SHP77 (cell line): ENCODE measurements at regions not wholly inside any gene's neighbourhood (a gene's known extent, or its start where the extent isn't known, plus 50 kb on each side); places are given as distances from the start of the nearest gene placed in this dataset.

Experiments
- DNase-seq, 2 experiments: peaks; one replicate each; lab custom pipeline; 2025; lab: John Stamatoyannopoulos, UW

DNA sequence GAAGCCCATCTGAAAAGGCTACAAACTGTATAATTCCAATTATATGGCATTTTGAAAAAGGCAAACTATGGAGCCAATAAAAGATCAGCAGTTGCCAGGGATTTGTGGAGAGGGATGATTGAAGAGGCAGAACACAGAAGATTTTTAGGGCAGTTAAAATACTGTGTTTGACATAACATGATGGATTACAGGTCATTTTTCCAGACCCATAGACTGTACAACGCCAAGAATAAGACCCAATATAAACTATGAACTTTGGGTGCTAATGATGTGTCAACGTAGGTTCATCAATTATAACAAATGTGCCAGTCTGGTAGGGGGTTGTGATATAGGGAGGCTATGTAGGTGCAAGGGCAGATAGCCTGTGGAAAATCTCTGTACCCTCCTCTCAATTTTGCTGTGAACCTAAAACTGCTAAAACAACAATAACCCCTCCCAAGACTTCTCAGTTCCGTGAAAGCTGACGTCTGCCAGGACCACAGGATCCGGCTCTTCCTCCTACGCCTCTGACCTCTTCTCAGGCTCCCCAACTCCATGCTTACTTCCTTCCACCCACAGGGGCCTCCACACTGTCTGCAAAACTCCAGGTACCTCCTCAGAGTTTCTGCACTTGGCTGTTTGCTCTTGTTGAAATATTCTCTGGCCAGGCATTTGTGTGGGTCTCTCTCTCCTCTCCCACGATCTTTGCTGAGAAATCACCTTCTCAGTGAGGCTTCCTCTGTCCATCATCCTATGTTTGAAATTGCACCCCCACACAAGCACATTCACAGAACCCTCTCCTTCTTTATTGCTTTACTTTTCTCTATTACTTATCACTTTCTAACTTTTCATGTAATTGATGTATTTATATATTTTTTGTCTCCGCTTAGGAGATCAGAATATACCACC is 131.4 kb downstream of the BBS10 start:
- DNase-seq: no peak

DNA sequence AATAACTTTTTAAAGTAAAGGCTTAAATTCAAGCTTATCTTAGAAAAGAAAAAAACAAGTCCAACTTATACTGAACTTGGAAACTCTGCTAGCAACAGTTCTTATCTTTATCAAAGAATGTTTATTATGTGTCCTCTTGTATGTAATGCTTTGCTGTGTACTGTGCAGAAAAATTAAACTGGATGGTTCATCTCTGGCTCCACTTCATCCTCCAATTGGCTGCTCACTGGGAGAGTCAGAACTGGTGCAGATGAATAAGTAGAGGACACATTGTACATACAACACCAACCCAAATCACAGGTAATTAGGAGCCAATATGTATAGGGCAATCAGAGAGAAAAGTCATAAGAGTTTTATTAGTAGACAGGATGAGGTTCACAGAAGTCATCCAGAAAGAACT is 123.6 kb upstream of the NAP1L1 start:
- no peak for DNase-seq

DNA sequence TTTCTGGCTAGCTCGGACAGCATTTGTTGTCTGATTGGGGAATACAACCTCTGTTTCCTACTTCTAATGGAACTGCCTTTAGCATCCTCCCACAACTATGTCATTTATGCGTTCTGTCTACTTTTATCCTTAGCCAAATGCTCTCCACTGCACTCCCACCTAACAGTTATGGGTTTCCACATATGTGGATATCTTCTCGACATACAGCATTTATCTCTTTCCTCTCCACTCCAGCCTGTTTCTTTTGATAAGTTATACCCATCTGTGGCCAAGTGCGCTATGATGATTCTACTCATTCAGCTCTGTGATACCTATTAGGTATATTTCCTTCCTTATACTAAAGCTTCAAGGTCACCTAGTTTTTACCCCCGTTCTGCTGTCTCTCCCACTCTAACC is 122.2 kb upstream of the NAP1L1 start:
- no peak for DNase-seq

DNA sequence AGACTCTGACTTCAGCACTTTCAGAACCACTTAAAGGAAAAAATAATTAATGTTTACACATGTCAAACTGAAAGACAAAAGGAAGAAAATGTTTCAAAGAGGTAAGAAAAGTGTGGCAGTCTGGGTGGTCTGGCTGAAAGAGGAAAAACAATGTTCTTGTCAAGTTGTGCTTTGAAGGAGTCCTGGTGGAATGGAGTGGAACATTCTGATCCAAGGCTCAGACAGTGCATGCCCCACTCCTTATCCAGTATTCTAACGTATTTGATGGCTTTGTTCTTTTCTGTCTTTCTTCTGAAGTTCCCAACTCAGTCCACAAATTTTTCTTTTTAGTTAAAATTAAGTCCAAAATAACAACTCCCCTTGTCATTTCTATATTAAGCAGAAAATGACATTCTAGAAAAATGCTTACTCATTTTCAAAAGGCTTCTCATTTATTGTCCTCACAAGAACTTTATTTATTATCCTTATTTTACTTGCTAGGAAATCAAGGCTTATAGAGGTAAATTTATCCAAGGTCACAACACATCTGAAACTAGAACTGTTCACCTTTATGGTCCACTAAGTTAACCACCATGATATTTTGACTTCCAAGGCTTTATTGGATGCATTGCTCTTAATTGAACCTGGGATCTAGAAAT is 121.7 kb upstream of the NAP1L1 start:
- no peak for DNase-seq

DNA sequence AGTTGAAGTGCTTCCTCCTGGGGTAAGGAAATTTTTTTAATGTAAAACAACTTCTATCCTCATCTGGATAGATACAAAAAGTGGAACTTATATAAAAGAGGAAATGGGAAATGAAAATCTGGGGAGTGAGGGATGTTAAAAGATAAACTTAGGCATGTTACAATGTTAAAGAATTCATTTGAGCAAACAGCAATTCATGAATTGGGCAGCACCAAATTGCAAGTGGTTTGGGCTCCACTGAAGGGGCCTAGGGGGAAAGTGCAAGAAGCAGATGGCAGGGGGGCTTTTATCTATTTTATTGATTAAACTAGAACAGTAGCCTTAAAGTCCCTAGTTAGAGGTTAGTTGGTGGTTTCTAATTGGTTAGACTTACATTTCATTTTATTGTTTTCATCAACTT is 118.1 kb upstream of the NAP1L1 start:
- no peak for DNase-seq

DNA sequence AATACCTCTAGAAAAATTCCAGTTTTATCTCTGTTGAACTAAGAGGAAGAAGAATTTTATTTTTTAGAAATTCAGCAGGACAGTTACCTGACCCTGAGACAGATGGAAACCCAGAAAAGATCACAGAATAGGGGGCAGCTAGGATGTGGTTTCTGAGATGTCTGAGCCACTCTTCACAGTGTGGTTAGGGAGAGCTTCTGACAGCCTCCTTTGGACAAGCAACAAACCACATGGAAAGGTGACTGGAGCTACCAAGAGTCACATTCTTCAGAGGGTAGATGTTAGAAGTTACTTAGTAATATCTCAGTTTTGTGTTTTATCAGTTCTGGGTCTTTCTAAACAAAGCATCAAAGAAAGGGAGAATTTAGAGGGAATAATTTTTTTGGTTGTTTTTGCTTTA is 117.3 kb upstream of the NAP1L1 start:
- no peak for DNase-seq

DNA sequence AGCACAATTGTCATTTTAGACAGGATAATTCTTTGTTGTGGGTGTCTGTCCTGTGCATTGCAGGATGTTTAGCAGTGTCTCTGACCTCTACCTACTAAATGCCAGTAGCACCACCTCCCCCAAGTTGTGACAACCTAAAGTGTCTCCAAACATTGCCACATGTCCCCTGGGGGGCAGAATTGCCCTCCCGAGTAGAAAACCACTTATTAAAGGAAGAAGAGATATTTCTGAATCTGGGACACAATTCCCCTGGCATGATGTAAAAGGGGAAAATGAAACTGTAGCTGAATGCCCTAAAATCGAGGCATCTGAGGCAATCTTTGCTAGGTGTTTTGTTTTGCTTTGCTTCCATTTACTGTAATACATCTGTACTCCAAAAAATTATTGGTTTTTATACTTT is 116.8 kb upstream of the NAP1L1 start:
- no peak for DNase-seq

DNA sequence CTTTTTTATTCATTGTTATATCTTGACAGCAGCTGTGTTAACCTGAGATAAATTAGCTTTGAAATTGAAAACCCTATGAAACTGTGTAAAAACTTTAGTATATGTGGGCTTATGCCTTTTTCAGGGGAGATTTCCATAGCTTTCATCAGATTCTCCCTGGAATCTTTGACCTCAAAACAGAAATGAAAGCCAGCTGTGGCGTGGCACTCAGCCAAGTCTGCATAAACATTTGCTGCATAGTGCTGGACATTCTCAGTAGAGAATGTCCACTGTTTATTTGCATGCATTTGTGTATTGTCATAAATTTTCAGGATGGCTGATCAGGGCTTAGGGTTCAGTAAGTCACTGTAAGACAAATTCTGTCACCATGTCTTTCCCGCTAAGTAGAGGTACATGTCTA is 115.3 kb upstream of the NAP1L1 start:
- no peak for DNase-seq

DNA sequence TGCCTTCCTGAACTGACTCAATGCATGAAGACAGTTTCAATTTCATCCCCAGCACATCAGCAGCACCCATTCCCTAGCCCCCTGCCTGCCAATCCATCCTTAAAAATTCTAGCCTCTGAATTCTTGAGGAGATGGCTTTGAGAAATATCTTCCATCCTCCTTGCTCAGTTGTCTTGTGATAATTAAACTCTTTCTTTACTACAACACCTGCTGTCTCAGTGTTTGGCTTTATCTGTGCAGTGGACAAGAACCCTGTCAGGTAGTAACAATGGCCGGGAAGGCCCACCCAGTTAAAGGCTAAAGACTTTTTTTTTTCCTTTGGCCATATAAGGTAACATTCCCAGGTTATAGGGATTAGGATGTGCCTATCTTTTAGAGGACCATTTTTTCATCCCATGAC is 114.4 kb upstream of the NAP1L1 start:
- DNase-seq: no peak

DNA sequence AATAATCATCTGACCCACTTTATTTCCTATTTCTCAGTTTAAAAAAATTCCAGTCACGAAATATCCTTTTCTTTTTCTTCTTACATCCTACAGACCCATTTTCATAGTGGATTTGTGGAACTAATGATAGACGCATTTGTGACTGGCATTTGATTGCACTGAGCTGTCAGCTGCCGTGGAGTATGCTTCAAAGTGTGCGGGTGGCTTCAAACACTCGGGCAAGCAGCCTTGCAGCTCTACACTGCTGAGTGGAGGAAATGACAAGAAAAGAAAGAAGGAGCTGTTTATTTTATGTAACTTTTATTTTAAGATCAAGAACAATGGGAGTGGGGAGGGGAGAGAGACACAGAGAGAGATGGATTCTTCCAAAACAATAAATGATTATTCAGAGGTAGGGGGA is 112.8 kb upstream of the NAP1L1 start:
- no peak for DNase-seq

DNA sequence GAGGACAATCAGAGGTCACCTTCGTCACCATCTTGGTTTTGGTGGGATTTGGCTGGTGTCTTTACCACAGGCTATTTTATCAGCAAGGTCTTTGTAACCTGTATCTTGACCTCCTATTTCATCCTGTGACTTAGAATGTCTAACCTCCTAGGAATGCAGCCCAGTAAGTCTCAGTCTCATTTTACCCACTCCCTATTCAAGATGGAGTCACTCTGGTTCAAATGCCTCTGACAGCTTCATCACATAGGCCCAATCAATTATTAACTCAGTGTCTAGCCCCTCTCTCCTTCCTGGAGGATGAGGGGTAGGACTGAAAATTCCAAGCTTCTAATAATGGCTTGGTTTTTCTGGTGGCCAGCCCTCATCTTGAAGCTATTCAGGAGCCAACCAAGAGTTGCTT is 111.4 kb upstream of the NAP1L1 start:
- DNase-seq: no peak

DNA sequence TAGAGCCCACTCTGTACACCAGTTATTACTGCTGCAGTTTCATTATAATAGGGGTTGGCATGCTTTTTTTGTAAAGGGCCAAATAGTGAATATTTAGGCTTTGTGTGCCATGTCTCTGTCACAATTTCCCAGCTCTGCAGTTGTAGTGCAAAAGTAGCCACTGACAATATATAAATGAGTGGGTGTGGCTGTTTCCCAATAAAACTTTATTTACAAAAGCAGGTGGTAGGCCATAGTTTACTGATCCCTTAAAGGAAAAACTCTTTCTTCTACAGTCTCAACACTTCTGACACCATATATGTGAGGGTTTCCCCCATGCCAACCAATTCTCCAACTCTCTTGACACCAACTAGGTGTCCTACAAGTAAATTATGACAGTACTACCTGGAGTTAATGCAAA is 110.2 kb upstream of the NAP1L1 start:
- no peak for DNase-seq

DNA sequence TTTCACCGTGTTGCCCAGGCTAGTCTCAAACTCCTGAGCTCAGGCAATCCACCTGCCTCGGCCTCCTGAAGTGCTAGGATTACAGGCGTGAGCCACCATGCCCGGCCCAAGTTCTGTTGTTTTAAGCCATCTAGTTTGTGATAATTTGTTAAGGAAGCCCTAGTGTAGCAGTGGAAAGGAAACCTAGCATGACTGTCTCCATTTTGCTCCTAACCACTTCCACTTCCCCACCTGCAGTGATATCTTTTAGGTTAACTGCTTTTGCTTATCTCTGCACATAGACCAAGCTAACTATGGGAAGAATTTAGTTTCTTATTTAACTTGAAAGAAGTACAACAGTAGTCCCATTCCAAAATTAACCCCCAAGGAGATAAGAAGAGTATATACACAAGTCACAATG is 109.5 kb upstream of the NAP1L1 start:
- DNase-seq: no peak

DNA sequence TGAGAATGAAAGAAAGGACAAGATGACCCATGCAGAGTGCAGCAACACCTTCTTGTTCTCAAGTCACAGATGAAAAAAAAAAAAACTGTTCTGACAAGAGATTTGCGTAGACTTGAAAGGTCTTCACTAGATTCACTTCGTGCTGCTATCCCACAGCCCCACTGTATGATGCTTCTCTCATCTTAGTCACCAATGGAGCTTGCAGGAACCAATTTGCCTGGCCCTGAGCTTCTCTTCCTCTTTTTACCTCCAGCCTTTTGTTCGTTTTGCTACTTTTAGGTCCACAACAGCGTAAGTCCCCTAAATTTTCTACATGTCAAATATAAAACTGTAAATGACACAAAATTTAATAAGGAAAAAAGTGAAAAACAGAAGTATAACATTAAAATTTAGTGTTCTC is 107.9 kb upstream of the NAP1L1 start:
- no peak for DNase-seq

DNA sequence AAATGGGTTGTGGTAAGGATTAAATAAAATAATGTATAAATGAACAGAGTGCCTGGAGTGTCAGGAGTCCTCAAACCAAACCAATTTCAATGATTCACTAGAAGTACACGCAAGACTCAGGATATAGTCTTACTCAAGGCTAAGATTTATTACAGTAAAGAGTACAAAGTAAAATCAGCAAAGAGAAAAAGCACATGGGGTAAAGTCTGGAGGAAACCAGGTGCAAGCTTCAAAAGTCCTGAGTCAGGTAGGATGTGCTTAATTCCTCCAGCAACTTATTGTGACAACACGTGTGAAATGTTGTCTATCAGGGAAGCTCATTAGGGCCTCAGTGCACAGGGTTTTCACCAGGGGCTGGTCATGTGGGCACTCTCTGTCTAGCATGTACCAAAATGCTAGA is 105.8 kb upstream of the NAP1L1 start:
- DNase-seq: no peak

DNA sequence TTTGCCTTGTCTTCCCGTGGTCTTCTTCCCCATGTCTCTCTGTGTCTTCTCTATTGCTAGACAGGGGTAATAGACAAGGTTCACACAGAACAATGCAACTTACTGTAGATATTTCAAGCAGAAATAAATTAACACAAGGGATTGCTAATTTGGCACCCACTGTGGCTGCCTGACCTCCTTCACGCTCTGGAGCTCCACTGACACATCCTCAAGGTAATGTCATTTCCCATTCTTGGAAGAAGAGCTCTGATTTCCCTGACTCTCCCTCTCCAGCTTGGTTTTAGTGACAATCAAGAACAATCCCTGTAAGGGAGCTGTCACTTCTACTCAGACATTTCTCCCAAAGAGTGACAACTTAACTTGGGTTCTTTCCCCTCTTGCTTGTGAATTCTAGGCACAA is 105.4 kb upstream of the NAP1L1 start:
- DNase-seq: no peak

DNA sequence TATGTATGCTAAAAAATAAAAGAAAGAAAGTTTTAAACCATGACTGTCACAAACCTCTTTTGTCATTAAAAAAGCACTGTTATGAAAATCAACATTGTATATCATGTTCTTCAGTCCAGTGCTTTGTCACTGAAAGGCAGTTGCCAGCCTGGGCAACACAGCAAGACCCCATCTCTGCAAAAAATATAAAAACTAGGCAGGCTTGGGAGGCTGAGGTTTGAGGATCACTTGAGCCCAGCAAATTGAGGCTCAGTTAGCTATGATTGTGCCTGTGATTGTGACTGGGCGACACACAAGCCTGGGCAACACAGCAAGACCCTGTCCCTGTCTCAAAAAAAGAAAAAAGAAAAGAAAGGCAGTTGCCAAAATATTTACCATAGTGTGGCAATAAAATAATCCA is 102.7 kb upstream of the NAP1L1 start:
- no peak for DNase-seq

DNA sequence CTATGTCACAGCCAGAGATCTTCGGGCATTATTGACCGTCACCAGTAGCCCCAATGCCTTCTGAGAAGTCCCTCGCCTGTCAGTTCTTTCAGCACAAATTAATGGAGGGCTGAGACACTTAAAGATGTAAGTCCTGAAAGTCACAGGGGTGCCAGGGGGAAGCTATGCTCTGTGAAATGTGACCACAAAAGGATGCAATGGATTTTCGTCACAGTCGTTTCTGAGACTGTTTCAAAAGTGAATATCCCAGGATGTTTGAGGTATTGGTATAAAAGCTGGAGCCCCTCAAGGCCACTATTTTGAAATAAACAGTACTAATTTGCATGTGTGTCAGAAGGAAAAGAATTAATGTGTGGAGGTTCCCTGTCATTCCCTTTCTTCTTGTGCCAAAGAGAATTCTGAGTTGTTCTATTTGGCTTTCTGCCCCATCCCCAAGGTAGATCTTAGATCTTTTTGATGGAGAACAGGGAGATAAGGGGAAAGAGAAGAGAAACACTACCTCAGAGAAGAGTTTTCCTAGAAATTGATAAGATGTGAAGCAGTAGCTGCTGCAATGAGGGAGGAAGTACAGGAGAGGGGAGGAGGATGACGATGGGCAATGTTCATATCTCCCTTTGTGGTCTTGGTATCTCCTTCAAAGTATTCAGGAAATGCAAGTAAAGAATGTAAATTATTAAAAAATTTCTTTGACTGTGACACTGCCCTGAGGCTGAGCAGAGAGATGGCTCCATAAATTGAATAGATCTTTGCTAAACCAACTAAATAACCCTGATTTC is 101.8 kb upstream of the NAP1L1 start:
- DNase-seq: no peak

DNA sequence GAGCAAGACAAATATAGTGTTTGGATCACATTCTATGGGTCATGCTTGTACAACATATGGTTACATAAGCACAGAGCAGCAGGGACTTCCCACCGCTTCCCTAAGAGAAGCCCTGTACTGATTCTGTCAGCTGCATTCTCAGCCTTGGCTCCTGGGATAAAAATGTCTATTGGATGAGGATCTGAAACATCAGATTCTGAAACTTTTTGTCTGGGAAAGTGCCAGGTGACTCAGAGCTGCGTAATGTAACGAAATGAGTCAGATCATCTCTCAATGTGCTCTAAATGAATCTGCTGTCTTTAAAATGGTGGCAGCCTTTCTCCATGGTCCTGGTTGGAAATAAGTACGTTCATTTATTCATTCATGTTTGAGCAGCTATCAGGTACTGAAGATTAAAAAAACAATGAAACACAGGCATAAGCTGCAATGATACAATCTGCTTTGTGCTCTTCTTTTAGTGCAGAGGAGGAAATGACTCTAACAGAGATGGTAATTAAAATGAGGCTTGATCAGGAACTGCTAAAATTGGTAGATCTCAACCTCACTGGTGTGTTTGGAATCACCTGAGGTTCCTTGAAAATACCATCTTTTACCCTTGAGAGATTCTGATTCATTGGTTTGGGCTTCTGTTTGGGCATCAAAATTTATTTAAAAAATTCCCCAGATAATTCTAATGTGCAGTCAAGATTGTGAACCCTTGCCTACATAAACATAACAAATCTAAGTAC is 99.1 kb upstream of the NAP1L1 start:
- DNase-seq: no peak

DNA sequence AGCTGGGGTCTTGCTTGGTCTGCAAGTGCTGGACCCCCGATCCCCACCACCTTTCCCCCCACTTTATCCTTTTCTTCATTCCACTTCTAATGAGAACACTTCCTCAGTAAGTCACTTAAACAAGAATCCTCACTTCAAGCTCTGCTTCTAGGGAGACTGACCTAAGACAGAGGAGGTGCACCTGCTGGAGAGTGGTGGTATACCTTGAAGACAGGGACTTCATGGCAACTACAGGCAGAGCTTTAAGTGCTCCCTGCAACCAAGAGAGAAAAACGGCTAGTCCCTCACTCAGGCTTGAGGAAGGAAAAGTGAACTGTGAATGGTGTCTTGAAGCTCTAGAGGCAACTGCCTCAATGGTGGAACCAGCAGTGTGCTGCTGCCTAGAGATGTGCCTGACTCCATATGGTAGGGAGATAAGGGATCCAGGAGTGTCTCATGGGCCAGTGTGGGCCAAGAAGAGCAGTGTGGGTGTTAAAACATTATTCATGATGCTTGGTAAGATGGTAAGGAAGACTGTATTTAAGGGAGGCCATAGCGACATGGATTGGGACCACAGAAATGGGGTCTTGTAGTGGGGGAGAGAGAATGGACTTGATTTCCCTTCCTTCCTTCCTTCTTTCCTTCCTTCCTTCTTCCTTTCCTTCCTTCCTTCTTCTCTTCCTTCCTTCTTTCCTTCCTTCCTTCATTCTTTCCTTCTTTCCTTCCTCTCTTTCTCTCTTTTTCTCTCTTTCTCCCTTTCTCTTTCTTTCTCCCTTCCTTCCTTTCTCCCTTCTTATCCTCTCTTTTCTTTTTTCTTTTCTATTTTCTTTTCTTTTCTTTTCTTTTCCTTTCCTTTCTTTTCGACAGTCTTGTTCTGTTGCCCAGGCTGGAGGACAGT is 96.2 kb upstream of the NAP1L1 start:
- no peak for DNase-seq

DNA sequence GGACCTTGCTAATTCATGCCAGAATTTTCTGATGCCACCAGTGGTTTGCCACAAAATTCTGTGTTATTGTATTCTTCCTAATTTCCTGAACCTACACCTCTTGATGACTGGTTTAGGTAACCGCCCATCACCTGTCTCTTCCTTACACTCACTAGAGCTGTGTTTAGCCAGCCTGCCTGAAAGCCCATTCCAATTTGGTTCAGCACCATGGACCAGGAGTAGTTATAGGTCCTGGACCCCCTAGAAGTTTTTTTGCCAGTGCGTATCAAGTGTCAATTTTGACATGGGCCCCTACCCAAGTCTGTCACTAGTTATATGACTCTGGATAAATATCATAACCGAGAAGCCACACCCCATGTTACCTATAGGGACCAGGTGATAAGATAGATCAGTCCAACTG is 94.0 kb upstream of the NAP1L1 start:
- no peak for DNase-seq
